ENCODE measurements at regions not wholly inside any gene's neighbourhood (a gene's known extent, or its start where the extent isn't known, plus 50 kb on each side); places are given as distances from the start of the nearest gene placed in this dataset.

- Histone ChIP-seq H3K79me2 (ENCODE audit: insufficient read depth, low read length) (no peaks in the 10 kb centered on the region), H3K27ac (ENCODE audit: low read depth, low read length) (no peak overlapping the region), H3K4me3 (ENCODE audit: insufficient read depth, low read length) (no peak overlapping the region), H3K4me2 (ENCODE audit: insufficient read depth, low read length) (no peak overlapping the region), H3K9me3 (ENCODE audit: low read depth, low read length) (no peaks in the 10 kb centered on the region), H3K36me3 (ENCODE audit: insufficient read depth, low read length) (no peaks in the 10 kb centered on the region), H3K27me3 (ENCODE audit: insufficient read depth, low read length) (no peaks in the 10 kb centered on the region), H4K20me1 (ENCODE audit: insufficient read depth, low read length) (no peaks in the 10 kb centered on the region), H2AFZ (ENCODE audit: low read length) (no peak overlapping the region), H3K4me1 (ENCODE audit: insufficient read depth, low read length) (no peaks in the 10 kb centered on the region)
- DNase-seq (ENCODE audit: insufficient read length, low spot score, missing footprints) = no peak
- TF ChIP-seq, protein P1, sequence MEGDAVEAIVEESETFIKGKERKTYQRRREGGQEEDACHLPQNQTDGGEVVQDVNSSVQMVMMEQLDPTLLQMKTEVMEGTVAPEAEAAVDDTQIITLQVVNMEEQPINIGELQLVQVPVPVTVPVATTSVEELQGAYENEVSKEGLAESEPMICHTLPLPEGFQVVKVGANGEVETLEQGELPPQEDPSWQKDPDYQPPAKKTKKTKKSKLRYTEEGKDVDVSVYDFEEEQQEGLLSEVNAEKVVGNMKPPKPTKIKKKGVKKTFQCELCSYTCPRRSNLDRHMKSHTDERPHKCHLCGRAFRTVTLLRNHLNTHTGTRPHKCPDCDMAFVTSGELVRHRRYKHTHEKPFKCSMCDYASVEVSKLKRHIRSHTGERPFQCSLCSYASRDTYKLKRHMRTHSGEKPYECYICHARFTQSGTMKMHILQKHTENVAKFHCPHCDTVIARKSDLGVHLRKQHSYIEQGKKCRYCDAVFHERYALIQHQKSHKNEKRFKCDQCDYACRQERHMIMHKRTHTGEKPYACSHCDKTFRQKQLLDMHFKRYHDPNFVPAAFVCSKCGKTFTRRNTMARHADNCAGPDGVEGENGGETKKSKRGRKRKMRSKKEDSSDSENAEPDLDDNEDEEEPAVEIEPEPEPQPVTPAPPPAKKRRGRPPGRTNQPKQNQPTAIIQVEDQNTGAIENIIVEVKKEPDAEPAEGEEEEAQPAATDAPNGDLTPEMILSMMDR (IDR thresholded peaks at IDR 0.05; ENCODE audit: extremely low read depth, low read depth, low read length) = no peak
Observed at GRCh38 chr1:188122646-188123045, 1293.9 kb downstream of the PLA2G4A start.

DNA sequence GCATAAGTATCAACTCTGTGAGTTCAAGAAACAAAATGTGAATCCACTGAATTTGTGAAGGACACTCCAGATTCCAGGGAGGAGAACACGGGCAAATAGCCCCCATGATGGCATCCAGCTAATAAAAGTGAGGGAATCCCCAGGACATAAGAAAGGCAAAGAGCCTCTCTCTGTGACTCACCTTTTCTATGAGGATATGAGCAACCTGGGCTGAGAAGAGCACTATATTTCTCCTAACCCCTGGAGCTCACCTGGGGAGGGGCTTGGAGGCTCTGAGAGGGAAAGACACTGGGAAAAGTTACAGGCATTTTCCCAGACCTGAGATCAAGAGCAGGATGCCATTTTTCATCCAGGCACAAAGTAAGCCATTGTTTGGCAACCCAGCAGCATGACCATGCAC lies 1298.8 kb downstream of the PLA2G4A start:
- Histone ChIP-seq H3K79me2 (ENCODE audit: insufficient read depth, low read length) (no peaks in the 10 kb centered on the region), H3K4me2 (ENCODE audit: insufficient read depth, low read length) (no peak overlapping the region), H3K27ac (ENCODE audit: low read depth, low read length) (no peak overlapping the region), H3K4me1 (ENCODE audit: insufficient read depth, low read length) (no peaks in the 10 kb centered on the region), H3K4me3 (ENCODE audit: insufficient read depth, low read length) (no peak overlapping the region), H3K36me3 (ENCODE audit: insufficient read depth, low read length) (no peaks in the 10 kb centered on the region), H2AFZ (ENCODE audit: low read length) (no peak overlapping the region), H4K20me1 (ENCODE audit: insufficient read depth, low read length) (no peaks in the 10 kb centered on the region), H3K27me3 (ENCODE audit: insufficient read depth, low read length) (no peaks in the 10 kb centered on the region), H3K9me3 (ENCODE audit: low read depth, low read length) (no peaks in the 10 kb centered on the region)
- TF ChIP-seq, protein P1 (IDR thresholded peaks at IDR 0.05; ENCODE audit: extremely low read depth, low read depth, low read length) = no peak
- no peak for DNase-seq (ENCODE audit: insufficient read length, low spot score, missing footprints)

- Histone ChIP-seq H3K9me3 (ENCODE audit: low read depth, low read length) (no peaks in the 10 kb centered on the region), H3K27ac (ENCODE audit: low read depth, low read length) (no peak overlapping the region), H3K27me3 (ENCODE audit: insufficient read depth, low read length) (no peaks in the 10 kb centered on the region), H3K4me3 (ENCODE audit: insufficient read depth, low read length) (no peak overlapping the region), H3K79me2 (ENCODE audit: insufficient read depth, low read length) (no peaks in the 10 kb centered on the region), H4K20me1 (ENCODE audit: insufficient read depth, low read length) (no peaks in the 10 kb centered on the region), H3K4me2 (ENCODE audit: insufficient read depth, low read length) (no peak overlapping the region), H3K36me3 (ENCODE audit: insufficient read depth, low read length) (no peaks in the 10 kb centered on the region), H2AFZ (ENCODE audit: low read length) (no peak overlapping the region), H3K4me1 (ENCODE audit: insufficient read depth, low read length) (no peaks in the 10 kb centered on the region)
- no peak for DNase-seq (ENCODE audit: insufficient read length, low spot score, missing footprints)
- TF ChIP-seq, protein P1 (IDR thresholded peaks at IDR 0.05; ENCODE audit: extremely low read depth, low read depth, low read length) = no peak
Observed at GRCh38 chr1:188128761-188129160, 1300.0 kb downstream of the PLA2G4A start.

DNA sequence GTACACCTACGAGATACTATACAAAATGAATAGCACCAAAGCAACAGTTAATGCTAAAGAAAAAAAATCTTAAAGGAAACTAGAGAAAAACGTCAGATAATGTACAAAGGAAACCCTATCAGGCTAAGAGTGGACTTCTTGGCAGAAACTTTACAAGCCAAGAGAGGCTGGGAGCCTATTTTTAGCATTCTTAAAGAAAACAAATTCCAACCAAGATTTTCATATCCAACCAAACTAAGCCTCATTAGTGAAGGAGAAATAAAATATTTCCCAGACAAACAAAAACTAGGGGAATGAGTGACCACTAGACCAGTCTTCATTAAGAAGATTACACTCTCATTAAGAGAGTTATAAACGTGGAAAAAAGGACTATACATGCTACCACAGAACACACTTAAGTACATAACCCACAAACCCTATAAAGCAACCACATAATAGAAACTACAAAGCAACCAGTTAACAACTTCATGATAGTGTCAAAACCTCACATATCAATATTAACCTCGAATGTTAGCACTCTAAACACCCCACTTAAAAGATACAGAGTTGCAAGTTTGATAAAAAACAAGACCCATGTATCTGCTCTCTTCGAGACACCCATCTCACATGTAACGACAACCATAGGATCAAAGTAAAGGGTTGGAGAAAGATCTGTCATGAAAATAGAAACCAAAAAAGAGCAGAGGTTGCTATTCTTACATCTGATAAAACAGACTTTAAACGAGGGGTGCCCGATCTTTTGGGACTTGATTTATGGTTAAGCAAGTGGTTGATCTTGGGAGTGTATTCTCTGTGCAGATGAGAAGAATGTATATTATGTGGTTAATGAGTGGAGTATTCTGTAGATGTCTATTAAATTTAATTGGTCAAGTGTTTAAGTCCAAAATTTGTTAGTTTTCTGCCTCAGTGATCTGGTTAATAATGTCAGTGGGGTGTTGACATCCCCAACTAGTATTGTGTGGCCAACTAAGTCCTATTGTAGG lies 1301.4 kb downstream of the PLA2G4A start:
- Histone ChIP-seq H4K20me1 (ENCODE audit: insufficient read depth, low read length) (no peaks in the 10 kb centered on the region), H3K4me2 (ENCODE audit: insufficient read depth, low read length) (no peak overlapping the region), H2AFZ (ENCODE audit: low read length) (no peak overlapping the region), H3K27me3 (ENCODE audit: insufficient read depth, low read length) (no peaks in the 10 kb centered on the region), H3K79me2 (ENCODE audit: insufficient read depth, low read length) (no peaks in the 10 kb centered on the region), H3K4me3 (ENCODE audit: insufficient read depth, low read length) (no peak overlapping the region), H3K27ac (ENCODE audit: low read depth, low read length) (no peak overlapping the region), H3K4me1 (ENCODE audit: insufficient read depth, low read length) (no peaks in the 10 kb centered on the region), H3K9me3 (ENCODE audit: low read depth, low read length) (no peaks in the 10 kb centered on the region), H3K36me3 (ENCODE audit: insufficient read depth, low read length) (no peaks in the 10 kb centered on the region)
- no peak for DNase-seq (ENCODE audit: insufficient read length, low spot score, missing footprints)
- TF ChIP-seq, protein P1 (IDR thresholded peaks at IDR 0.05; ENCODE audit: extremely low read depth, low read depth, low read length) = no peak
